Spleen (tissue), 7 donors: ENCODE measurements at regions not wholly inside any gene's neighbourhood (a gene's known extent, or its start where the extent isn't known, plus 50 kb on each side); places are given as distances from the start of the nearest gene placed in this dataset.

Experiments used
- CTCF ChIP-seq, 11 experiments: fragments of 200-600 bp in 7 of 11; fragments of 450-650 bp in 4 of 11; sonication (generic) in 4 of 11; IDR thresholded peaks in 8 of 11; conservative IDR thresholded peaks in 3 of 11; 1 replicate in 7 of 11; 2 replicates in 4 of 11; pipeline versions ENCODE4 v1.4.0 to v1.8.0; 2016 to 2021; ENCODE audit warnings: antibody characterized with exemption in 11 of 11, inconsistent platforms in 4 of 11, mild to moderate bottlenecking in 1 of 11
- POLR2A ChIP-seq, 3 donors: fragments of 450-650 bp; IDR thresholded peaks; one replicate each; pipeline ENCODE4 v1.5.1; 2017; ENCODE audit warnings: antibody characterized with exemption in 3 of 3, mild to moderate bottlenecking in 1 of 3
- POLR2AphosphoS5 ChIP-seq, 3 donors: sonication (generic); formaldehyde crosslinking; IDR thresholded peaks; one replicate each; pipeline ENCODE4 v1.5.1; 2017; ENCODE audit warnings: antibody characterized with exemption in 3 of 3
- donor health status: DM: no; HTN: no; CAD: no; lungs with moderate emphysema.
- donor health status: DM: no; HTN: no; CAD: no.
- donor health status: DM: no; HTN: no; CAD: no.

- no peak for TF ChIP-seq CTCF (IDR thresholded peaks at IDR 0.05 in 8 of 11, conservative IDR thresholded peaks at IDR 0.05 in 3 of 11)
- no peak for TF ChIP-seq POLR2A (IDR thresholded peaks at IDR 0.05)
- TF ChIP-seq POLR2AphosphoS5 (IDR thresholded peaks at IDR 0.05), result no peak
Measured at GRCh38 chrX:63408050-63408449, 56.9 kb upstream of the SPIN4 start.
